AG09319 (cell line): ENCODE measurements at regions not wholly inside any gene's neighbourhood (a gene's known extent, or its start where the extent isn't known, plus 50 kb on each side); places are given as distances from the start of the nearest gene placed in this dataset.
"Not testable (repeated sequence)": the region's sequence is repeated elsewhere in the genome, so short reads cannot be mapped to it uniquely, and the experiment has no call there.

Source experiments
- DNase-seq: peaks from one replicate; pipeline ENCODE4 v3.0.0-alpha.2; 2010; ENCODE audit warnings: low read depth; ENCODE audit errors: extremely low read depth
- CTCF ChIP-seq: IDR thresholded peaks from 2 replicates; pipeline ENCODE4 v1.5.1; 2011; ENCODE audit warnings: low read depth, mild to moderate bottlenecking, inconsistent platforms, low read length, moderate library complexity

GRCh38 chr5:109630093-109630492 is 59.6 kb upstream of the MAN2A1 start:
- no peak for DNase-seq
- no peak for TF ChIP-seq CTCF

GRCh38 chr5:109628591-109628990 is 61.1 kb upstream of the MAN2A1 start:
- DNase-seq = no peak
- TF ChIP-seq CTCF = no peak

- DNase-seq = not testable (repeated sequence)
These were observed 68.5 kb upstream of the MAN2A1 start for GRCh38 chr5:109621266-109621665.

DNA sequence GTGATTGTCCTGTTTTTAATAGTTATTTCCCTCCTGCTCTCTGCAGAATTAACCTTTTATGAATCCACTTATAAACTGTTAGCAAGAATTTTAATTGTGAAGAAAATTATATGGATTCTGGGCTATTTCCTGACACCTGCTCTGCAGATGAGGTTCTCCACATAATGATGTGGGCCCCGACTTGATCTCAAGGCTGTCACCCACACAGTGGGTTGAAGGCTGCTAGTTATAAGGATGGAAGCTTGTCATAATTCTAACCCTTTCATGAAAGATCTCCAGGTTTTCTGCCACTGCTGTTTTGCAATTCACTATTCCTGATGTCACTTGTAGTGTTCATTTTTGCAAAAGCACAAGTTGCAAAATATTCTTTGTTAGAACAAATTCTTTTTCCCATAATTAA is 69.1 kb upstream of the MAN2A1 start:
- no peak for TF ChIP-seq CTCF
- DNase-seq = no peak

GRCh38 chr5:109619606-109620005 is 70.1 kb upstream of the MAN2A1 start:
- DNase-seq = no peak
- TF ChIP-seq CTCF = no peak

DNA sequence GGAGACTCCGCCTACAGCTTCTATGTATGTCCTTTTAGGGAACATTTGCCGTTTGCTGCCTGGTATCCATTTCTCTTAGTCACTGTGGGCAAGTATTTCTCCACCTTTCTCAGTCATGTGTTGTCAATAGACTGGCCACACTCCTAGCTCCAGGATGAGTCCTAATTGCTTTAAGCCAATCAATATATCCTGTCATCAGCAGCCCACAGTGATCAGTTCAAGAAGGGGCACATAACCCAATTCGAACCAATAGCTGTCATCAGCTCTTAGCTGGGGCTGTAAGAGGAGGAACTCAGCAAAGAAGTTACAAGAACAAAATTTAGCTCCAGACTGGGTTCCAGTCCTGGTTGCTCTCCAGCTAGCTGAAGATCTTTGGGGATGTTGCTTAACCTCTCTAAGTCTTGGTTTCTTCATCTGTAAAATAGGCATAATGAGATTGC is 70.7 kb upstream of the MAN2A1 start:
- no peak for DNase-seq
- TF ChIP-seq CTCF = no peak

DNA sequence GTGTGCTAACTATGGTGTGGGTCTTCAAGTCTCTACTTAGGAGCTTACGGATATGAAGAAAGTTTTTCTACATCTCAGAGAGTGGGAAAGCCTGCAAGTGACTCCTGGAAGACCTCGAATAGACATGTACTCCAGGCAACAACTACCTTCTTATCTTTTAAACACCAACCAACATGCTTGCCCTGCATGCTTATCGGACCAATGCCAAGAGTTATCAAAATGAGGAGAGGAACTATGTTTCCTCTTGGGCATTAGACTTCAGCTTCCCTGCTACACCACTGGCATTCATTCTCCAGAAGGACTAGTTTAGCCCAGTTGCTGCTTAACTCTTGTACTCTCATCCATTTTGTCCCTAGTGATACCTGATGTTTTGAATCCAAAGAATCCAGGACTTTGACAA is 74.7 kb upstream of the MAN2A1 start:
- DNase-seq = no peak
- TF ChIP-seq CTCF = no peak

GRCh38 chr5:109614301-109614700 is 75.4 kb upstream of the MAN2A1 start:
- TF ChIP-seq CTCF = no peak
- DNase-seq = no peak
